Activated naive CD4-positive, alpha-beta T cell treated with anti-CD3 and anti-CD28 coated beads, Interleukin-2, amount 10 ng/mL, durations not matched to agents 7 days and 5 days (primary cell): ENCODE measurements at regions not wholly inside any gene's neighbourhood (a gene's known extent, or its start where the extent isn't known, plus 50 kb on each side); places are given as distances from the start of the nearest gene placed in this dataset.

ENCODE experiments used
- CTCF ChIA-PET: fragments of 350-600 bp; sonication (Branson Sonifier 250); formaldehyde crosslinking; loops from one replicate; lab custom pipeline; 2021; ENCODE audit warnings: antibody characterized with exemption; lab: Charles Lee
- DNase-seq: peaks from one replicate; pipeline ENCODE4 v3.0.0-alpha.2; 2020
- H3K27ac Mint-ChIP-seq: one replicate; pipeline ENCODE4 v1.8.0; 2021; ENCODE audit warnings: mild to moderate bottlenecking, moderate library complexity, mixed read lengths
- H3K27me3 Mint-ChIP-seq: one replicate; pipeline ENCODE4 v1.8.0; 2021; ENCODE audit warnings: mild to moderate bottlenecking, mixed read lengths
- H3K36me3 Mint-ChIP-seq: one replicate; pipeline ENCODE4 v1.8.0; 2021; ENCODE audit warnings: mixed read lengths
- H3K4me1 Mint-ChIP-seq: one replicate; pipeline ENCODE4 v1.8.0; 2021; ENCODE audit warnings: mixed read lengths
- H3K4me3 Mint-ChIP-seq: one replicate; pipeline ENCODE4 v1.8.0; 2021; ENCODE audit warnings: mild to moderate bottlenecking, moderate library complexity, mixed read lengths
- H3K9me3 Mint-ChIP-seq: one replicate; pipeline ENCODE4 v1.8.0; 2021; ENCODE audit warnings: mixed read lengths

DNA sequence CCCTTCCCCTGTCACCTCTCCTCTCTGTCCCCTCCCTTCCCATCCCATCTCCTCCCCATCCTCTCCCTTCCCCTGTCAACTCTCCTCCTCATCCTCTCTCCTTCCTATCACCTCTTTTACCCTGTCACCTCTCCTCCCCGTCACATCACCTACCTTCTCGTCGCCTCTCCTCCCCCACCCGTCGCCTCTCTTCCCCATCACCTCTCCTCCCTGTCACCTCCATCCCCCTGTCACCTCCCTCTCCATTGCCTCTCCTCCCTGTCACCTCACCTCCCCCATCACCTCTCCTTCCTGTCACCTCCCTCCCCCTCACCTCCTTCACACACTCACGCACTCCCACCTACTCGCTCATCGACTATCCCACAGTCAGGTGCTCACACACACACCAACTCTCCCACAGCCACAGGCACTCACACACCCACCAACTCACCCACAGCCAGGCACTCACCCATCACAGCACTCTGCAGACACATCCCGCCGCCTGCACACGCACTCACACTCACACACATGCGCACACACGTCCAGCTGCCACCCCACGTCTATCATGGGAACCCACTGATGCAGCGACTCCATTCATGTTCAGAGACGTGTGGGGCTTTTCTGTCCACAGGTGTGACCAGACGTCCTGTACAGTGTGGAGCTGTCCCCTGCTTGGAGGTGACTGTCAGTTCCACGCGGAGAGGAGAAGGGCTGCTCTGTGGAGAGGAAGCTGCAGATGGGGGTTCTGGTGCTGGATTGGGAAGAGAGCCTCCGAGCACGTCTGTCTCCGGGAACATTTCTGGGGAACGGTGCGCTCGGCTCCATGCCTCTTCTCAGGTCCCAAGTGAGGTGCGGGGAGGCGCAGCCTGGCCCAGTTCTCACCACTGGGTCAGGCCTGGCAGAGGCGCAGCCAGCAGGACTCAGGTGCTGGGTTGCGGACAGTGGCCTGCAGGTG, 184.3 kb downstream of the TTLL2 start:
- Mint-ChIP-seq H3K4me1 (no peaks in the 10 kb centered on the region), H3K9me3 (no peaks in the 10 kb centered on the region), H3K4me3 (no peak overlapping the region), H3K27me3 (no peaks in the 10 kb centered on the region), H3K36me3 (no peaks in the 10 kb centered on the region), H3K27ac (no peak overlapping the region)
- no peak for DNase-seq
- CTCF ChIA-PET: no interaction called here

DNA sequence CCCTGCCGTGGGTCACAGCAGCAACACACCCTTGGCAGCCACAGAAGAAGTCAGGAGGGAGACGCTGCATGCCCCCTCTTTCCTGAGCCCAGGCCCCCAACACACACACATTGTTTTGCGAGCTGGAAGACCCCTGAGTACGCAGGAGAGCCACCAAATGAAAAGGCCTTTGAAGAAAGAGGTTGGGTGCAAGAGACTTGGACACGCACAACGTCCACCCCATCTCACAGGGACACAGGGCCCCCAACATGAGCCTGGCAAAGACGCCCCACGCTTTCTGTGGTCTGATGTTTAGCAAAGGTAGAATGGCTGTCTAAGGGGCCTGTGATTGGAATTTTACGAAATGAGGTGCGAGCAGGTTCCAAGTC, 185.0 kb downstream of the TTLL2 start:
- Mint-ChIP-seq H3K4me3 (no peak overlapping the region), H3K9me3 (no peaks in the 10 kb centered on the region), H3K27ac (no peak overlapping the region), H3K36me3 (no peaks in the 10 kb centered on the region), H3K4me1 (no peaks in the 10 kb centered on the region), H3K27me3 (no peaks in the 10 kb centered on the region)
- no peak for DNase-seq
- CTCF ChIA-PET: no interaction called here

DNA sequence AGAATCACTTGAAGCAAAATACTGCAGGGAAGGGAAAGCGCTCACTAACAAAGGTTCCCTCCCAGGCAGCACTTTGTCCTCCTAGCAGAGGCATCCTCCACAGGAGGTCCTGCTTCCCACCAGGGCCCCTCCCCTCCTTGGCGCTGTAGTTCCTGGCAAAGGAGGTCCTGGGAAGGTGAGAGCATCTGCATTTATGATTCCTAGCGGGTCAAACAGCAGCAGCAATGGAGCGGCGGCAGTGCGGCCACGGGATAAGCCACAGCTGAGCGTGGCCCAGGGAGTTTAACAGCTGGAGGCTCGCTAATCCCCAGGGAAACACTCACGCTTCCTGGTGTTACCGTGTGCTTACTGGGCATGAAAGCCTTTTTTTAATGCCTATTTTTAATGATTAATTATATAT, 185.8 kb downstream of the TTLL2 start:
- H3K4me1 Mint-ChIP-seq: no peaks in the 10 kb centered on the region
- H3K36me3 Mint-ChIP-seq: no peaks in the 10 kb centered on the region
- no peak for DNase-seq
- no peaks in the 10 kb centered on the region for H3K9me3 Mint-ChIP-seq
- no peak overlapping the region for H3K4me3 Mint-ChIP-seq
- no peaks in the 10 kb centered on the region for H3K27me3 Mint-ChIP-seq
- H3K27ac Mint-ChIP-seq: no peak overlapping the region
- CTCF ChIA-PET: no interaction called here

DNA sequence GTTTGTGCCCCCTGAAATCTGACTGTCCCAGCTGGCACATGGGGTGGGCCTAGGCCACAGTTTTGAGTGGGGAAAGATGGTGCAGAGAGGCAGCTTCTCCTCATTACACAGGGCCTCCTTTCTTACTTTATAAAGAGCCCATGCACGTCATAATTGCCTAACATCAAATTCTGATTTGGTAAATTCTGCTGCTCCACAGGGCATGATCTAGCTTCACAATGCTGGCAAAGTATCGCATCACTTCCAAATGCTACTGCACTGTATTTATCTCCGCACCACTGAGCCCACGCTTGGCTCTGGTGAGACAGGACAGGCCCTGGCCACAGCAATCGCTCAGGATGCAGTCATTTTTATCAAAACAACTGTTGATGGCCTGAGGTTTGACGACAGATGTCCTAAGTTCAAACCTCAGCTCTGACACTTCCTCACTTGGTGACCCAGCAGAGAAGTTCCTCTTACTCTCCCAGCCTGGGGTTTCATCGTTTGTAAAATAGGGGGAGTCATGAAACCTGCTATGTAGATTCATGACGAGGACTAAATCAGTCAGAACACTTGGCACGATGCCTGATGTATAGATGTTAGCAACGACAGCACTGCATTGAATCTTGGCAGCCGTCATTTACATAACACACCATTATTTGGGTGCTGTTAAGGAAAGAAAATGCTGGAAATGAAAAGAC, 187.9 kb downstream of the TTLL2 start:
- H3K36me3 Mint-ChIP-seq: no peaks in the 10 kb centered on the region
- CTCF ChIA-PET: no interaction called here

DNA sequence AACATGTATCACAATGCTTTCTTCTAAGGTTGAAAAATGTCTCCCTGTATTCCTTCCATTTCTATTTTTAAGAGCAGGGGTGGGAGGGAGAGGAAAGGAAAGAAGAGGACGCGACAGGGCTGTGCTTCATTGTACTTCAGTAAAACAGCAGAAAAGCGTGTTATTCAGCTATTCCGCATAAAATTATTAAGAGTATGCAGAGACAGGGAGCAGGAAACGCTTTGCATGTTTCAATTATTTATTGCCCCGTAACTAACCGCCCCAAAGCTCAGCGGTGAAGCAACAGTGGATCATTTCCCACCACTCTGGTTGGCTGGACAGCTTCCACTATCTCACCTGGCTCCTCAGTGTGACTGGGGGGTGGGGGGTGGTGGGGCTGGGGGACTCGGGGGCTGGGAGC, 188.9 kb downstream of the TTLL2 start:
- Mint-ChIP-seq H3K9me3 (no peaks in the 10 kb centered on the region), H3K4me3 (no peak overlapping the region), H3K27me3 (no peaks in the 10 kb centered on the region), H3K27ac (no peak overlapping the region), H3K36me3 (no peaks in the 10 kb centered on the region), H3K4me1 (no peaks in the 10 kb centered on the region)
- CTCF ChIA-PET: no interaction called here
- no peak for DNase-seq

More for the DNA sequence above, 187.9 kb downstream of the TTLL2 start:
- Mint-ChIP-seq H3K9me3 (no peaks in the 10 kb centered on the region), H3K27ac (no peak overlapping the region), H3K27me3 (no peaks in the 10 kb centered on the region), H3K4me1 (no peaks in the 10 kb centered on the region), H3K4me3 (no peak overlapping the region)
- DNase-seq: no peak

DNA sequence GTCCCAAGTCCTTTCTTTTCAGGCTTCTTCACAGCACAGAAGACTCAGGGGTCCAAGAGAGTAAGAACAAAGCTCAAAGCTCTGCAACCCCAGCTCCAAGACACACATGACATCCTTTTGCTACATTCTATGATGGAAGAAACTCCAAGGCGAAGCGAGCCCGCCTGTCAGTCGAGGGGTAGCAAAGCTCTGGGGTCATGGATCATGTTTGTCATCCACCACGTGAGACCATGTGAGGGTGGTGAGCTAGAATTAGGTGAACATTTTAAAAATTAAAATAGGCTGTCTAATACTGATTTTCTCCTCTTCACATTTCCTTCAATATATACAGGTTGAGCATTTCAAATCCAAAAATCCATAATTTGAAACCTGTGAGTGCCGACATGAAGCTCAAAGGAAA, 189.6 kb downstream of the TTLL2 start:
- no peaks in the 10 kb centered on the region for H3K27me3 Mint-ChIP-seq
- no peaks in the 10 kb centered on the region for H3K4me1 Mint-ChIP-seq
- H3K9me3 Mint-ChIP-seq: no peaks in the 10 kb centered on the region
- H3K36me3 Mint-ChIP-seq: no peaks in the 10 kb centered on the region
- H3K27ac Mint-ChIP-seq: no peak overlapping the region
- H3K4me3 Mint-ChIP-seq: no peak overlapping the region
- no peak for DNase-seq
- CTCF ChIA-PET: no interaction called here

DNA sequence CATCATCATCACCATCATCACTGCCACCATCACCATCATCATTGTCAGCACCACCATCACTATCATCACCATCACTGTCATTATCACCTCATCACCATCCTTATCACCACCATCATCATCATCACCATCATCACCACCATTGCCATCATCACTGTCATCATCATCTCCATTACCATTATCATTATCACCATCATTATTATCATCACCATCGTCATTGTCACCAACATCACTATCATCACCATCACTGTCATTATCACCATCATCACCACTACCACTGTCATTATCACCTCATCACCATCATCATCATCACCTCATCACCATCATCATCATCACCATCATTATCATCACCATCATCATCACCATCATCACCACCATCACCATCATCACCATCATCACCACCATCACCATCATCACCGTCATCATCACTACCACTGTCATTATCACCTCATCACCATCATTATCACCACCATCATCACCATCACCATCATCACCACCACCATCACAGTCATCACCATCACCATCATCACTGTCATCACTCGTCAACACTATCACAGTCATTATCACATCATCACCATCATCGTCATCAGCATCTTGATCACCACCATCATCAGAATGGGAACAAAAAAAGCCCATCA, 191.1 kb downstream of the TTLL2 start:
- H3K27me3 Mint-ChIP-seq: no peaks in the 10 kb centered on the region
- no peaks in the 10 kb centered on the region for H3K9me3 Mint-ChIP-seq
- CTCF ChIA-PET: no interaction called here
- no peaks in the 10 kb centered on the region for H3K4me1 Mint-ChIP-seq
- H3K4me3 Mint-ChIP-seq: no peak overlapping the region
- H3K27ac Mint-ChIP-seq: no peak overlapping the region
- H3K36me3 Mint-ChIP-seq: no peaks in the 10 kb centered on the region
- no peak for DNase-seq

DNA sequence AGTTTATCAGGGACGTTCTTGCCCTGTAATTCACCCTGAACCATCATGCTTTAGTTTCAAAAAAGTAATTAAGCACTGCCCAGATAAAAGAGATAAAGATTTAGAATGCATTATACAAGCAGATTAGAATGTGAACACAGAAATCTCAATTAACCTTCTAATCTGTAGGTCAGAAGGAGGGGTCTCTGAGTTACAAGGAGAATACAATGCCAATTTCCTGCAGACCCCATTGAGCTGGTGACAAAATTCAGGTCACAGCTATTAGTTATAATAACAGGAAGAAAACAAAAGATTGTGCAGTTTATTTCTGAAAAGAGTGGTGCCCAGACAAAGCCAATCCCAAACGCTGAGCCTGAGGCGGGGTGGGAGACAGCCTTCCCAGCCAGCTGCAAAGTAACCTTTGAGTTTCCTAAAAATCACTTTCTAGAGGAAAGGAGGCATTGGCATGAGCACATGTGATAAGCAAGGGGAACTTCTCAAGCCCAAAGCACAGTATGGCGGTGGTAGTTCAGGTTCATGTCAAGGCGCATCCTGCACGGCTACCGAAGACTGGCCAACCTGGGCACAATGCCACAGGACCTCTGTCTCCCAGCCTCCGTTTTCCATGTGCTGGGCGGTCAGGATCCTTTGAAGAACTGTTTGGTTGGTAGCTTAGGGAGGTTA, 192.5 kb downstream of the TTLL2 start:
- Mint-ChIP-seq H3K9me3 (no peaks in the 10 kb centered on the region), H3K4me3 (no peak overlapping the region), H3K27ac (no peak overlapping the region), H3K27me3 (no peaks in the 10 kb centered on the region), H3K36me3 (no peaks in the 10 kb centered on the region), H3K4me1 (no peaks in the 10 kb centered on the region)
- DNase-seq: no peak
- CTCF ChIA-PET: no interaction called here

DNA sequence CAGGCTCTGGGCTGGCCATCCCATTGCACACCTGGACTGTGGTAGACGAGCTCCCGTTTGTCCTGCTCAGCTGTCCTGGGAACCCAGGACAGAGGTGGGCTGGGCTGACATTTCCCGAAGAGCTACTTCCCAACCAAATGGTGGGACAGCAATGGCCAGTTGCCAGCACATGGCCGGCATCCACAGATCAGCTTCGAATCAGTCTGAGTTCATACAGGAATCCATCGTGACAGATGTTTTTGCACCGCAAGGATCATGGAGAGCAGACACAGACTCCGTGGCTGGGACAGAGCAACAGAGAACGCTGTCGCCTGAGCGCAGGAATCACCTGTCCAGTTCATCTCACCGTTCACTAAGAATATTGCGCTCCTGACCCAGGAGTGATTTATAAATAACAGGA, 198.5 kb downstream of the TTLL2 start:
- Mint-ChIP-seq H3K9me3 (no peaks in the 10 kb centered on the region), H3K27ac (no peak overlapping the region), H3K4me1 (no peaks in the 10 kb centered on the region), H3K36me3 (no peaks in the 10 kb centered on the region), H3K27me3 (peaks cover 4% of the 10 kb centered on the region), H3K4me3 (no peak overlapping the region)
- DNase-seq: no peak
- CTCF ChIA-PET: no interaction called here

DNA sequence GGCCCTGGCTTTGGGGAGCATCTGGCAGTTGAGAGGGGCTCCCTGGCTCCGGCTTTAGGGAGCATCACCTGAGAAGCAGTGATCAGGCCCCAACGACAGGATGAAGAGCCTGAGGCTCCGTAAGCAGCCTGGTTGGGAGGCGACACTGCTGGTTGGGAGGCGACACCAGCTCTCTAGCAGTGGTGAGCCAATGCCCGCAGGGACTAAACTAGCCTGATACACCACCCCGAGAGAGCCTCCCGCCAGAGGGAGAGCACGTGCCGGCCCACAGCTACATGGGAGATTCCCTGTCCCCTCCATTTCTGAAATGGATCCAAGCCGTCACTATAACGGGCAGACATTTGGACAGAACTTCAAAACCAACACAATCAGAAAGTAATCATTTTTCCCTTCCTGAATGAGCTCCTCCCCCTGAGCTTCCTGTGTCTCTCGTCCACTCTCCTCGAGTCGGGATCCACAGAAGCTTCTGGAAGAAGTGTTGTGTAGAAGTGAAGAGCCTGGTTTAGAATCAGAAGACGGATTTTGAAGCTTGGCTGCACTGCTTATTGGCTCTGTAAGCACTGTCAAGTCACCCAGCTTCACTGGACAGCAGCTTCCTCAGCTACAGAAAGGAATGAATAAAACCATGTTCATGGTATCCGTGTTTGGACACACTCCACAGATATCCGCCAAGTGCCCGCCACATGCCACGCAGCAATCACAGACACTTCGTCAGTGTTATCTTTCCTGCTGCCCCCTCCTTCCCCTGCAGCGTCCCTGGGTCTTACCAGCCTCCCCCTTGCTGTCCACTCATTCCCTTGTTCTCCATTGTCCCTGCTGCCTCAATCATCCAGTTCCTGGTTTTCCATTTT, 199.6 kb downstream of the TTLL2 start:
- no peaks in the 10 kb centered on the region for H3K4me1 Mint-ChIP-seq
- no peaks in the 10 kb centered on the region for H3K36me3 Mint-ChIP-seq
- no peak overlapping the region for H3K27ac Mint-ChIP-seq
- CTCF ChIA-PET: no interaction called here
- no peak overlapping the region for H3K4me3 Mint-ChIP-seq
- peaks cover 4% of the 10 kb centered on the region for H3K27me3 Mint-ChIP-seq
- DNase-seq: no peak
- no peaks in the 10 kb centered on the region for H3K9me3 Mint-ChIP-seq

DNA sequence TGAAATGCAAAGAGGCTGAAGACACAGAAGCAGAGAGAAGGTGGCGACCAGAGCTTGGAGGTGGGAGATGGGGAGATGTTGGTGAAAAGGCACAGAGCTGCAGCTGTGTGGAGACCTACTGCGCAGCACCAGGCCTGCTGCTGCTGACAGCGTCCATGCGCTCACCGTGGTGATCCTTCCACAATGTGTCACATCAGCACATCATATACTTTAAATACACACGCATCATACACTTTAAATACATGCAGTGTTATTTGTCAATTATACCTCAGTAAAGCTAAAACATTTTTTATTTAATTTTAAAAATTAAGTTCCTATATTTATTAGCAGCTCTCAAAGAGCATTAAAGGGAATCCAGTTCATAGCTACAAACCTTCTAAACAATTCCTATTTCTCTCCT, 200.9 kb downstream of the TTLL2 start:
- DNase-seq: no peak
- no peak overlapping the region for H3K27ac Mint-ChIP-seq
- CTCF ChIA-PET: no interaction called here
- no peak overlapping the region for H3K4me3 Mint-ChIP-seq
- H3K9me3 Mint-ChIP-seq: no peaks in the 10 kb centered on the region
- no peaks in the 10 kb centered on the region for H3K4me1 Mint-ChIP-seq
- no peaks in the 10 kb centered on the region for H3K36me3 Mint-ChIP-seq
- H3K27me3 Mint-ChIP-seq: peaks cover 13% of the 10 kb centered on the region

DNA sequence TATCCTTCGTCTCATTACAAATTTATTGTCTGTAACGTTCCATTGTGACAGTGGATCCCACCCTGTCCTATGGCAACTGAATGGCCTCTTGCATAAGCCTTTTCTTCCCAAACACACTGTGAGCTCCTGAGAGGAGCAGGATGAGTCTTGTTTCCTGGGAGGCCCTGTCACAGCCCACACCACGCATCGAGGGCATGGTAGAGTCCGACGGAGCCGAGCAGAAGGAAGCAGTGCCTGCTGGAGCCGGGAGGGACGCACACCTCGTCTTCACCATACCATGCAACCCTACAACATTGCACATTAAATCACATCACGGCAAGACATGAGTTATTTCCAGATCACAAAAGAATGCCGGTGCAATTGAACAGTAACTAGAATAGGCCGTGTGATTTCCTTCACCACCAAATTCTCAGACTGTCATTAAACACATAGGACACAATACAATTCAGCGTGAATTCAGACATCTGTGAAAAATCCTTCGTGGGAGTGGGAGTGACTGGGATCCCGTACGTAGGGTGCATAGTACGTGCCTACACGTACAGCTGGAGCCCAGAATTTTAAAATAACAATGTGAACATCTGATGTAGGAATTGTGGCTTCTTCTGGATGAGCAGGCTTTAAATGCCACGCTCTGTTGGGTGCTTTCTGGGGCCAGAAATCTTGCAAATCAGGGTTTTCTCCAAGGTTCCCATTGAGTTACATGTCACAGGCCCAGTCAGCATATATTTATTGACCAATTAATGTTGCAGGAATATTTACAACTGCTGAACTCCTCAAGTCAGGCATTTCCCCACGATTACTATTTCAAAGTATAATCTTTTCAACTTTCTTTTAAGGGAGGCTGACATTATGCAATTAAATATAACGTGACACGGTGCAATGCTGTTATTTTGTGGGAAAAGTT, 201.8 kb downstream of the TTLL2 start:
- CTCF ChIA-PET: no interaction called here

DNA sequence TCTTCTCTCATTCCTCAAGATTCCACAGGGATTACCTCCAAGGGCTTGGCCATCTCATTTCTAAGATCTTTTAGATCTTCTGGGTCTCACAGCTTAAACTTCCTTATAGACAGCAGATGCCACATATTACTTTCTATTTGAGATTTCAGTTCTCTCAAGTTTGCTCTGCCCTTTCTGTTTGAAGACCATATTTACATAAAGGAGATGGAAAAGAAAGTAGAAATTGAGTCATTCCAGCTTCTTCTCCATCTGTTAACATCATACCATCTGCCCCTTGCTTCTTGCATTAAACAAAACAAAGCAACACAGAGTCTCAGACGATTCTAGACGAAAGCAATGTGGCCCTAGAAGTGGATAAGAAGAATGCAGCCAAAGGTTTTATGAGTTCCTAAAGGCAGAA, 203.4 kb downstream of the TTLL2 start:
- Mint-ChIP-seq H3K9me3 (no peaks in the 10 kb centered on the region), H3K4me3 (no peak overlapping the region), H3K36me3 (no peaks in the 10 kb centered on the region), H3K27ac (no peak overlapping the region), H3K4me1 (no peaks in the 10 kb centered on the region), H3K27me3 (peaks cover 27% of the 10 kb centered on the region)
- no peak for DNase-seq
- CTCF ChIA-PET: no interaction called here

More for the DNA sequence above, 201.8 kb downstream of the TTLL2 start:
- Mint-ChIP-seq H3K4me1 (no peaks in the 10 kb centered on the region), H3K9me3 (no peaks in the 10 kb centered on the region), H3K36me3 (no peaks in the 10 kb centered on the region), H3K27me3 (peaks cover 22% of the 10 kb centered on the region), H3K27ac (no peak overlapping the region), H3K4me3 (no peak overlapping the region)
- DNase-seq: no peak
